ENCODE measurements at regions not wholly inside any gene's neighbourhood (a gene's known extent, or its start where the extent isn't known, plus 50 kb on each side); places are given as distances from the start of the nearest gene placed in this dataset.
A peak's percentile ranks its signal among the peaks of the same experiment; 100 is the strongest.

DNA sequence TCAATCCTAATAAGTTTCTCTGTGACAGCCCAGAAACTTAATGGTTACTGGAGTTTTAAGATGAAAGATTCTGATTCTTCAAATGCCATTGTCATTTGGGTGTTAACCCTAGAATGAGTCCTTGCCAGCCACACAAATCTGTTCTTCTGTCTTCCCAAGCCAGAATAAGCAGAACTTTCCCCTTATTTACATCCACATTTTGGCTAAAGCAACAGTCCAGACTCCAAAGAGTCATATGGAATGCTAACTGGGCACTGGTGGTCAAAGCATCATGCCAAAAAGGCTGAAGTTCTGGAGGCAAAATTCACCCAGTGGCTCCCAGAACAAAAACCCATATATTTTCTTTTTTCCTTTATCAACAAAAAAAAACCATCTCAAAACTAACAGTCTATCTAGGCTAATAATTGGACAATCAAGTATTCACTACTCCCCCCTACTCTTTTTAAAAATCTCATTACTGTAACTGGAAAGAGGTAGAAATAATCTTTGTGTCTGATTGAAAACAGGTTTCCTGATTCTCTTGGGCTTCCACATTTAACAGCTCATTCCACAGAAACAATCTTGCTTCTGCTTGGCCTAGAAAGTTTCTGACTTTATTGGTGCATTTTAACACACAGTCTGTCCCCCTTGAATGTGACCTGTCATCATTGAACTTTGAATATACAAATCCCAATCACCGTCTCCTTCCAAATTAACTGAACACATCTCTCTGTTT, 89.6 kb upstream of the SETBP1 start:
- no peak for DNase-seq (ENCODE audit: low spot score)

DNA sequence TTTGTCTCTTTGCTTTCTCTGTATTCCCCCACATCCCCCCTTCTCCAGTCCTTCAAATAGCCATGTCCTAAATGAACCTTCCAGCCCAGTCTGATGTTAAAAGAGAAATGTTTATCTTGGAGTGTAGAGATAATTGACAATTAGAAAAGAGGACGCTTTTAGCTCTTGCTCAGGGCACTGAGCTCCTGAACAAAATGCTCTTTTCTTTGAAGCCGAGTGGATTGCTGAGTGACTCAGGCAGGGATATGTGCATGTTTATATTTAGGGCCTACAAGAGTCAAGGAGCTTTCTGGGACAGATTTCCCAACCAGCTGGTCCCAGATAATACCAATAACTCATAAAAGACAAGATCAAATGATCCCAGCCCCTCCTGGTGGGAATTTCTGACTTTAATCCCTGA, 88.0 kb upstream of the SETBP1 start:
- peak; percentile 40 for DNase-seq (ENCODE audit: low spot score)

DNA sequence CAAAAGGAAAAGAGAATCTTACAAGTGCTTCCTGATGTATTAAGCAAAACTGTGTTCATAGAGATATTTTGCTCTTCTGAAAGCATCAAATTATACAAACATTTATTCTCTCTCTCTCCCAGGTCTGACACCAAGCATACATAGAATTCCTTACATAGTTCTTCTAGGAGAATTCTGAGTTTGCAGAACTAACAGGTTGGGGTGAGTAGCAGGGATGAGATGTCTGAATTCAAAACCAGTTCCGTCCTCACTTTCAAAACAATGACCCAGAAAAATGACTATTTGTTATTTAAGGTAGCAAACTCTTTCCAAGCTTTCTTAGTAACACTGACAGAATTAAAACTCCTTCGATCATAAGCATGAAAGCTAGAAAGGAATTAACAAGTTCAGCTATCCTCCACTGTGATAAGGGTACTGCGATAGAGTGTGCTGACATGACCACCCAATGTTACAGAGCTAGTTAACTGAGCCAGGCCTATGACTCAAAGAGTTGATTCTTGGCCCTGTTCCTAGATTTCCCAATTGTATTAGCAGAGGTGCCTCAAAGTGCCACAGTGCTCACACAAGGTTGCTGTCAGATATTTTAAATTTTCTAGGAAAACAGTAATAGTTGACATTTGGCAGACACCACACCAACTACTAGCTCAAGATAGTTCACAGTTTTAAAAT, 85.8 kb upstream of the SETBP1 start:
- DNase-seq (ENCODE audit: low spot score) = peak; percentile 40

DNA sequence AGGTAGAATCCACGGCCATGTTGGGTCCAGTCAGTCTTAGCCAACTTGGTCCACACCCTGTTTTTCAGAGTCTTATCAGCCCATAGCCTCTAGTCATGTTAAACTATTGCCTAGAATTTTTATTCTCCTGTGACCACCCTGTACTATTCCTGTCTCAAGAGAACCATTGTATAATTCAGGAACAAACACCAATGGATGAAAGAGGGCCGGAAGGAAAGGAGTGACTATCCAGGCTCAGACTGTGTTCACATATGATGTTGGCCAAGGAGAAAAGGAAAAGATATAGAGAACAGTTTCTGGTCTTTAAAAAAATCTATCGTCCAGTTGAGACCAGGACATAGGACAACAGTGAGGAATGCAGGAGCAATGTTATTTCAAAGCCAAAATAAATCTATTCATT, 82.9 kb upstream of the SETBP1 start:
- no peak for DNase-seq (ENCODE audit: low spot score)

DNA sequence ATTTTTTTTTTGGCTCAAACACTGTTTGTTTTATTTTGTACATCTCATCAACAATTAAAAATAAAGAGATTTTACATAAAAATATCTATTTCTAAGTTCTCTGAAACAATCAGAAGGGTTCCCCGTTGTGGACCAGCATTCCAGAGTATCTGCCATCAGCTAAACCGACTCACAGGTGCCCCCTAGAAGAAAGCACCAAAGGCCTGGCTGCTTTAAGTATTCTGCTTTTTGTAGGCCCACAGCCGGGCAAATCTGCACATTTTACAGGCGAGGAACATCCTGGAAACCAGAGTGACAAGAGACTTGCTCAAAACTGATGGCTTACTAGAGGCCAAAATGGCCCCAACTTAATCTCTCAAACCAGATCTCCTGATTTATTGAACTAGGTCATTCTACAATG, 82.2 kb upstream of the SETBP1 start:
- DNase-seq (ENCODE audit: low spot score) = no peak

DNA sequence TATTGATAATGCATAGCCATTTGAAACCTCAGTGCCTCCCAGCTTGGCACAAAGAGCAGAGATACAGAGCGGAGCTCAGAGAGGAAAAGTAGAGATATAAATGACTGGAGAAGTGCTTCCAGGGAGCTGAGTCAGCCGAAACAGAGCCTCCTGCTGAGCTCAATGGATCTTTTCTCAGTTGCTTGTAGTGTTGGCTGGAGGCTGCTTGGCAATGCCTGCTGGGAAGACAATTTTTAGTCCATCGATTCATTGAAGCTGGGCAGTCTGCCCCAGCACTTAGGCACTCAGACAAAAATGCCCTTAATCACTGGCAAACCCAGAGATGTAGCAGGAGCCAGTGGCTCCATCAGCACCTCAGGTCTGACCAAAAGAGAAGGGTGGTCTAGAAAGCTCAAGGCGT, 81.3 kb upstream of the SETBP1 start:
- no peak for DNase-seq (ENCODE audit: low spot score)

DNA sequence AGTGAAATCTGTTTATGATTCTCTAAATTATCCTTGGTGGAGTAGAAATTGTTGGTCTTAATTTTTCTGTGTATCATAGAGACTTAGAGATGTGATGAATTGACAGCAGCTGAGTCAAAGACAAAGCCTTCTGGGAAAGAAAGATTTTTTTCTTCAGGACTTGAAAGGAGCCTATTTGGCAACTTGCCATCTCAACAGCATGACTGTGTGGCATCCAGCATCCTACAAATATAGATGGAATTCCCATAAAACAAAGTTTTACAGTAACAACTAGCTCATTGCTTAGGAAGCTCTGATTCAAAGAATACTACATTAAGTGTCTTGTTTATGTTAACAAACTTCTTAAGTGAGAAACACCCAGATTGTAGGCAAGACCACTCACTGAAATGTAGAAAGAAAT, 79.2 kb upstream of the SETBP1 start:
- DNase-seq (ENCODE audit: low spot score) = no peak

DNA sequence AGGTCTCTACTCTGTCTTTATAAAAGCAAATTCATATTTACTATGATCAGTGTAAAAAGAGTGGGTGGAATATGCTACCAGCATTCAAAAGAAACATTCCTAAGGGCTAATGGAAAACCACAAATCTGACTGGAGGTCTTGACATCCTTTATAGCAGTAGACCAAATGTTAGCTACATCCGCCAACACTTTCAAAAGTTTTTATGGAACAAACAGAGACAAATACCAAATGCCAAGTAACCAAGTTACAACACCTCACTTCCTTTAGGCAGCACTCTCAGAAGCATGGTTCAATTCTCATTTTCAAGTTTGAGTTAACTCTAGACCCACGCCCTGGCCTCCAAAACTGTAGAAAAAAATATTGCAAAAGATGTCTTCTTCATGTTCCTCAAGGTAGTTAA, 78.3 kb upstream of the SETBP1 start:
- no peak for DNase-seq (ENCODE audit: low spot score)

DNA sequence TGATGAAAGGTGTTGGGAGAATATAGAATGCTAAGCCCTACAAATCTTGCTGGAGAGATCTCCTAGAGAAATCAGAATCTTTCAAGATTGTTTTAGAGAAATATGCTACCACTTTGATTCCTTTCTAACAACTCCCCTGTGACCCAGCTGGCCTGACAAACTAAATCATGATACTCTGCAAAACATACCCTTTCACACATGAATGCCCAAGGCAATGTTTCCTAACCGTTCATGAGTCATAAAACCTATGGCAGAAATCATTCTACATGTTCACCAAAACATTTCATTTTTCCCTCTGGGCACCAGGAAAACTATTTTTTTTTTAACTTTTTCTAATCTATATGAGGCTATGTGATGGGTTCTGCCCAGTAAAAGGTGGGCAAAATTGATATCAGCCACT, 77.8 kb upstream of the SETBP1 start:
- DNase-seq (ENCODE audit: low spot score) = no peak

DNA sequence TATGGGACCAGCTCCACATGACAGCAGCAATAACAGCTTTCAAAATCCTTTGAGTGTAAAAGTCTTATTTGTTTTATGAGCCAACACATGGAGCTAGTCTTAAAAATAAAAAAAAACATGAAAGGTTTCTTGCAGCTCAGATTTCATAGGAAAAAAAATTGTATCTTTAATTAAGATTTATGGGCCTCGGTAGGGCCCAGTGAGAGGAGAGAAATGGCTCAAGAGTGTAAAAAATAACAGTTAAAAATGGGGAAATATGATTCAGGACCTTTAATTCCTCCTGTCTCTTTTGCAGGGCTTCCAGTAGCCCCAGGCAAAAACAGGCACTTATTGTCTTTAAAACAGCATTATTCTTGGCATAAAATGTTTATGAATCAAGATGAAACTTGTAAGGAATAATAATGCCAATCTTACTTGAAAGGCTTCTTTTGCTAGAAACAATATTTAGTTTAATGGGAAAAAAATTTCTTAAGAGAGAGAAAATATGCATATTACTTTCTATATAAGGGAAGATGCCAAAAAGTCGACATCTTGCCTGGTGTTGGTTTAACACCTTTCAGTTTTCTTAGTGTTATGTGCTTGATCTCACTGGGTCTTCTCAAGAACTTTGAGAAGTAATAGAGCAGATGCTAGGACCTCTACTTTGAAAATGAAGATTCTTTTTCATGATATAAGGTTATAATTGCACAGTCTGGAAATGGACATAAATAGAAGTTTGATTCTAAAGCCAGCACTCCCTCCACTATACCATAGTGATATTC, 71.3 kb upstream of the SETBP1 start:
- DNase-seq (ENCODE audit: low spot score) = no peak

DNA sequence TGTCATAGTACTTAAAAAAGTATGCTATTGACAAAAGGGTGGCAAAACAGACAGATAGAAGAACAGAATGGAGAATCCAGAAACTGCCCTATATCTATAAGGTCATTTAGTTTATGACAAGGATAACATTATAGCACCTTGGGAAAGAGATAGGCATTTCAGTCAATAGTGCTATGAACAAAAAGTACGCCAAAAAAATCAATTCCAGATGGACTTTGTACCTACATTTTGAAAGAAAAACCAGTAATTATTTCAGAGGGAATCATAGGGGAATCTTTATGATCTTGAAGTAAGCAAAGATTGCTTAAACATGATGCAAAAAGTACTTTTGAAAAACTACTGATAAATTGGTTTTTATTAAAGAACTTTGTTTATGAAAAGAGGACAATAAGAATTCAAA, 59.9 kb upstream of the SETBP1 start:
- no peak for DNase-seq (ENCODE audit: low spot score)

DNA sequence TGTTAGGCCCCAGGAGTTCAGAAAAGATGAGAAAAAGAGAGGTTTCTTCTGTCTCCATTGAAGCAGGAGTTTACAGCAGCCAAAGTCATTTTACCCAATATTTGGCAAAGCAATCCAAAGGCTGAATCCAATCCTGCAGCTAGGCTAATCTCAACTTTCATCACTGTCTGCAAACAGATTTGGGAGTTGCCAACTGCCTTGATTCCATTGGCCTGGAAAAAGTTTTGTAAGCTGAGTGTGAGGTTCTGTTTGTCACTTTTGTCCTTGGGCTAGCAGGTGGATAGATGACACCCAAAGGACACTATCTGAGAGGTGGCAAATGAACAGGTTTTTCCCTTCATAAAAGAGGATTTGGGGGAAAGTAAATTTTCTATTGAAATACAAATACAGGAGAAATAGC, 56.6 kb upstream of the SETBP1 start:
- no peak for DNase-seq (ENCODE audit: low spot score)

DNA sequence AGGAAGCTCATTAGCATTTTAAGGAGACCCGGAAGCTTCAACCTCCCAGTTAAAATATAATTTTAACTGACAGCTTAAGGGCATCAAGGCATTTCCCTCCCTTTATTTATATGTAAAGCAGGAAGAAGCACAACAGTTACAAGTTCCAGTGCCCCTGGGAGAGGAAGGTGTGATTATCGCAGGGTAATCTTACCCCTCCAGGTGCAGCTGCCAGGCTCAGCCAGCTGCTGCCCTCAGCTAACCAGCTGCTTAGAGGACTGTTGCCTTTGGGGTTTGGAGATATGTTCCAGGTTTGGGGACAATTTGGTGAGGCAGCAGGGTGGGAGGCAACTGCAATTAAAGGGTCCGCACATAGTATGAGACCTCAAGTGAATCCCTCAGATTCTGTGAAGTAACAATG, 55.3 kb upstream of the SETBP1 start:
- DNase-seq (ENCODE audit: low spot score) = no peak

DNA sequence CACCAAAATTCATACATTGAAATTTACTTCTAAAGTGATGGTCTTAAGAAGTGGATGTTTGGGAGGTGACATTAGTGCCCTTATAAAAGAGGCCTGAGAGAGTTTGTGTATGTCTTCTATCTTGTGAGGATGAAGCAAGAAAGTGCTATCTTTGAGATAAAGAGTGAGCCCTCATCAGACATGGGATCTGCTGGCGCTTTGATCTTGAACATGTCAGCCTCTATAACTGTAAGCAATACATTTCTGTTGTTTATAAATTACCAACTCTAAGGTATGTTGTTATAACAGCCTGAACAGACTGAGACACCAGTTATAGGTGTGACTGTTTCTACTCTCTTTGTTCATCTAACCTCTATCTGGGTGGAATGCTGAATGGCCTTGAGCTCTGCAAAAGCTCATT, 54.5 kb upstream of the SETBP1 start:
- DNase-seq (ENCODE audit: low spot score) = no peak

DNA sequence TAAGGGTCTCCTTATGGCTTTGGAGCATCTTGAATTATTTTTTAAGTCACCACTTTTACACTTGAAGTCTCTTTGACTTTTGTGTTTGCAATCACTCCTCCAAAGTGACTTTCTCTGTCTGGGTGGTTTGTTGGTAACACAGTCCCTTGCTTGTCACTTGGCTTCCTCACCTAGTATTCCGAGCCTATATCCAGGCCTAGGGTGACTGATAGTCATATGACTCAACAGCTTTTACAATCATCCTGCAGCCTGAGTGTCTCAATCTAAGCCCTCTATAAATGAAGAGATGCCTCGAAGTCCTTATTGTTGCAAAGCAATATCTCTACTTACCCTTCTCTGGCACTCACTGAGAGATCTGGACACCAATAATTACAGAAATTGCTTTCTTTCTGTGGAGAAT, 53.9 kb upstream of the SETBP1 start:
- no peak for DNase-seq (ENCODE audit: low spot score)

DNA sequence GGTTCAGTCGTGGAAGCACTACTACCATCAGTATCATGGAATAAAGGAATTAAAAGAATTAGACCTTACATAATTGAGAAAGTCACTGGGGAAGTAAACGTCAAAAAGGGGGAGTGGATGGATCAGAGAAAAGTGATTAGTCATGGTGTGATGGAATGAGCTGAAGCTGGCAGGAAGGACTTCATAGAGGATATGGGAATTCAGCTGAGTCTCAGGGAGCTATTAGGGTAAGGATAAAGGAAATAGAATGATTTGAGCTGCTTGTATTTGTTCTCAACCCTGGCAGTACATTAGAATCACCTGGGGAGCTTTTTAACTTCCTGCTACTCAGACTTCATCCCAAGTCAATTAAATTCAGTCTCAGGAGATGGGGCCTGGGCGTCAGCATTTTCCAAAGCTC, 53.4 kb upstream of the SETBP1 start:
- DNase-seq (ENCODE audit: low spot score) = no peak

DNA sequence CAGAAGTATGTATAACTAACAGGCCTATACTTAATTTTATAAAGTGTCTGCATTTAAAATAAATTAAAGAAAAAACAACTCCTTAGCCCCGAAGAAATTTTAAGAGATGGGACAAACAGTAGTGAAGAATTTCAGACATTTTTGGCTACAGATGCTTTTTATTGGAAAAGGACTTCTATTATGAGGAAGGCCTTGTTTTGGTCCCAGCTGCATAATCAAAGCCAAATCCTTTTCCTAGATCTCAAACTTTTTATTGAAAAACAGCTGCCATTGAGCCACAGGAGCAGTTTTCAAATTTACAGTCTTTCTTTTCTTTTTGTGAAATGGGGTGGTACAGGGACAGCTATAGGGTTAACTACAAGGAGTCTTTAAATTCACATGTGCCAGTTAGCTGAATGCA, 51.3 kb upstream of the SETBP1 start:
- DNase-seq (ENCODE audit: low spot score) = no peak

DNA sequence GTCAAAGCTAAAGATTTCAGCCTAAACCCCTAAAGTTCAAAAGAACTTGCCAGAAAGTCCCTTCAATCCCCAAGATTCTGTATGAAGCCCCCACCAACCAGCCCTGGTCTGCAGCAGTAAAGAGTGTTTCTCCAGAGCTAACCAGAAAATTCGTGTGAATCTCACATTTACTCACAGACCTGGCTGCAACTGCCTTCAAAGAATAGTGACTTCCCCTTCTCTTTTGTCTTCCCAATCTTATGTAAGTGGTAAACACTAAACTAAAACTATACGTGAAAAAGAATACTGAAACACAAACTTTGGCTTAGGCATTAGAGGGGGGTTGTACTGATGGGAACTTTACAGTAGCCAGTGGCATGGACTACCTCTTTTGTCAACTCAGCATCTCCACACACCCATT, 50.6 kb upstream of the SETBP1 start:
- no peak for DNase-seq (ENCODE audit: low spot score)

Data from AG08396 (cell line).